Activated CD4-positive, alpha-beta T cell treated with anti-CD3 and anti-CD28 coated beads, Interleukin-2, Interleukin-4, amounts not matched to agents 100 ng/mL and 50 ng/mL, durations not matched to agents 16 hours and 8 hours (primary cell): ENCODE measurements at regions not wholly inside any gene's neighbourhood (a gene's known extent, or its start where the extent isn't known, plus 50 kb on each side); places are given as distances from the start of the nearest gene placed in this dataset.
"Not testable (repeated sequence)": the region's sequence is repeated elsewhere in the genome, so short reads cannot be mapped to it uniquely, and the experiment has no call there.

Experiments used
- DNase-seq: peaks from one replicate; pipeline ENCODE4 v3.0.0-alpha.2; 2020; ENCODE audit warnings: low spot score

GRCh38 chr4:27360790-27361267 is 500.2 kb downstream of the STIM2 start:
- no peak for DNase-seq

GRCh38 chr4:27364509-27364908 is 503.9 kb downstream of the STIM2 start:
- DNase-seq = no peak

GRCh38 chr4:27366104-27366823 is 505.6 kb downstream of the STIM2 start:
- no peak for DNase-seq

GRCh38 chr4:27368781-27369180 is 508.1 kb downstream of the STIM2 start:
- no peak for DNase-seq

- no peak for DNase-seq
Observed at GRCh38 chr4:27381815-27382214, 521.2 kb downstream of the STIM2 start.

- no peak for DNase-seq
Observed at GRCh38 chr4:27387711-27388110, 527.1 kb downstream of the STIM2 start.

GRCh38 chr4:27397886-27398285 is 537.2 kb downstream of the STIM2 start:
- no peak for DNase-seq

- no peak for DNase-seq
Observed at GRCh38 chr4:27398631-27399310, 538.1 kb downstream of the STIM2 start.

GRCh38 chr4:27407616-27408015 is 547.0 kb downstream of the STIM2 start:
- no peak for DNase-seq

- no peak for DNase-seq
Observed at GRCh38 chr4:27412613-27413012, 552.0 kb downstream of the STIM2 start.

GRCh38 chr4:27414887-27415731 is 554.5 kb downstream of the STIM2 start:
- DNase-seq = no peak

- DNase-seq = no peak
Observed at GRCh38 chr4:27428661-27429060, 568.0 kb downstream of the STIM2 start.

GRCh38 chr4:27429364-27429871 is 568.8 kb downstream of the STIM2 start:
- no peak for DNase-seq

- DNase-seq = no peak
Observed at GRCh38 chr4:27442146-27442545, 581.5 kb downstream of the STIM2 start.

- not testable (repeated sequence) for DNase-seq
Observed at GRCh38 chr4:27442661-27443060, 582.0 kb downstream of the STIM2 start.

GRCh38 chr4:27463816-27464215 is 603.2 kb downstream of the STIM2 start:
- DNase-seq = no peak

GRCh38 chr4:27467351-27467750 is 606.7 kb downstream of the STIM2 start:
- no peak for DNase-seq

GRCh38 chr4:27472364-27472763 is 611.7 kb downstream of the STIM2 start:
- DNase-seq = no peak

GRCh38 chr4:27474691-27475090 is 614.0 kb downstream of the STIM2 start:
- DNase-seq = no peak

- DNase-seq = no peak
Observed at GRCh38 chr4:27484216-27484615, 623.6 kb downstream of the STIM2 start.

GRCh38 chr4:27490315-27490714 is 629.7 kb downstream of the STIM2 start:
- DNase-seq = no peak

GRCh38 chr4:27490766-27491165 is 630.1 kb downstream of the STIM2 start:
- no peak for DNase-seq
